Astrocyte (in vitro differentiated cells and primary cell): ENCODE measurements at regions not wholly inside any gene's neighbourhood (a gene's known extent, or its start where the extent isn't known, plus 50 kb on each side); places are given as distances from the start of the nearest gene placed in this dataset.

Experiments used
- CTCF ChIP-seq: IDR thresholded peaks from 2 replicates; pipeline ENCODE4 v1.5.1; 2011; ENCODE audit warnings: low read depth, mild to moderate bottlenecking, inconsistent platforms, low read length, moderate library complexity; ENCODE audit not compliant: insufficient read depth
- EZH2 ChIP-seq: IDR thresholded peaks from 2 replicates; pipeline ENCODE4 v1.6.1; 2012; ENCODE audit warnings: mild to moderate bottlenecking, low read length, inconsistent platforms; ENCODE audit not compliant: insufficient read depth

- TF ChIP-seq CTCF, result no peak
- TF ChIP-seq EZH2, result no peak
Observed at GRCh38 chr20:48126227-48126740, 341.0 kb upstream of the SULF2 start.
